NCI-H2196 treated with DMSO at 0.1 percent for 48 hours (cell line): ENCODE measurements at regions not wholly inside any gene's neighbourhood (a gene's known extent, or its start where the extent isn't known, plus 50 kb on each side); places are given as distances from the start of the nearest gene placed in this dataset.
"Not testable (repeated sequence)": the region's sequence is repeated elsewhere in the genome, so short reads cannot be mapped to it uniquely, and the experiment has no call there.

ENCODE experiments used
- DNase-seq: peaks from one replicate; lab custom pipeline; 2025; ENCODE audit not compliant: unreplicated experiment; lab: John Stamatoyannopoulos, UW

DNA sequence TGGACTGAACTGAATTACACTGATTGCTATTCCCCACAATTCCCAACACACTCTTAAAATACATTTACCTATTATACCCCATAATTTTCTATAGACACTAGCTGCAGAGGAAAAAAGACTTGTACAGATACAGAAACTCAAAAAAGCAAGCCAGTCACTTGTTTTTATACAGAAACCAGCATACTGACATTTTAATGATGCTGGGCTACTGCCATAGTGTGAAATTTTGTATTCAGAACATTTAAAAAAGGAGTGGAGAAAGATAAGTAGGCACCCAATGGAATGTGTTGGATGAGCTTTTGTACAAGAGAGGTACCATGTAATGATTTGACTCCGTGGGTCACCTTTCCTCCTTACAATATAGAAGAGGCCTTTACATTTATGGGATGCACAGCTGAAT is 740.1 kb downstream of the PLCL1 start:
- DNase-seq = no peak

DNA sequence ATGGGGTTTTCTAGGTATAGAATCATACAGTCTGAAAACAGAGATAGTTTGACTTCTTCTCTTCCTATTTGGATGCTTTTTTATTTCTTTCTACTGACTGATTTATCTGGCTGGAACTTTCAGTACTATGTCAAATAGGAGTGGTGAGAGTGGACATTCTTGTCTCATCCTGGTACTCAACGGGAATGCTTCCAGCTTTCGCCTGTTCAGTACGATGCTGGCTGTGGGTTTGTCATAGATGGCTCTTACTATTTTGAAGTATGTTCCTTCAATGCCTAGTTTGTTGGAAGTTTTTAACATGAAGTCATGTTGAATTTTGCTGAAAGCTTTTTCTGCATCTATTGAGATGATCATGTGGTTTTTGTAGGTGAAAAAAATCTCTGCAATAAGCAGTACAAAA is 730.4 kb downstream of the PLCL1 start:
- DNase-seq = no peak

DNA sequence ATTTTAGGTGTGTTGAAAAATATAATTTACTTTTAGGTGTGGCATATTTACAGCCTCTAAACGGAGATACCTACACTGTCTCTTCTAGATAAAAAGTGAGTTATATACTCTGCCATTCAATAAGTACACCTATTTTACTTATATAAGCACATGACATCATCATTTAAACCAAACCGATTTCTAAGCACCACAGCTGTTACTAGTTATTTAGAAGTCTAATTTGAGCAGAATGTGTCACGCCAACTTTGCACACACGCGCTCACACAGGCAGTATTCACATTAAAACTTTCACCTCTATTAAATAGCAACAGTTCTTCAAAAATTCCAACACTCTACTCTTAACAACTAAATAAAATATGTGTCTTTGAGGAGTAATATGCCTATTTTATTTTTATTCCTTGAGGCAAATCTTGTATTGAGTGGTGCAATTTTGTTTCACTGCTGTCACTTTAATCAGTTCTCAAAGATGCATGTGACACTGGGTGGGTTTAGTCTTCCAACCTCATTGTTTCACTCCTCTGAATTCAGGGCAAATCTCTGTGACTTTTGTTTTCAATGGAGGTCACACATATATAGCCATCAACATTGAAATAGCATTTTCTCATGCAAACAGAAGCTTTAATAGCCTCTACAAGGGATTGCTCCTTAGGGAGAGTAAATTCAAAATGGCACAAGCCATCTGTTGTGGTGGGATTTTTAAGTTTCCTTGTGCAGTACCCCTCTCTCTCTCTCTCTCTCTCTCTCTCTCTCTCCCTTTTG is 721.0 kb downstream of the PLCL1 start:
- DNase-seq = no peak

DNA sequence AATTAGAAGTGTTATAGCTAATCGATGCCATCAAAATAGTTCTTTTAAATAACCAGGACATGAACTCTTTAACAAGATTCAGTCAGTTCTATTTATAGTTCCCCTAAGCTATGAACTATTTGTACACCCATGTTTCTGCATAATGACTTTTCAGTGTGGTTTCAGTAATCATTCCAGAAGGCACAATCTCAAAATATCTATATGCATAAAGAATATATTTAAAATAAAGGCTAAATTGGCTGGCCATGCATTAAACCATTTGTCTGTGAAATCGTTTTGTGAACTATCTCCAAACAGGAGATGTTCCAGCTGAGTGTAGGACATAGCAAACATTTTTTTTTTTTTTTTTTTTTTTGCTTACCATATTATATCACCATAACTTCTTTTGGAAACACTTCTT is 719.3 kb downstream of the PLCL1 start:
- no peak for DNase-seq

DNA sequence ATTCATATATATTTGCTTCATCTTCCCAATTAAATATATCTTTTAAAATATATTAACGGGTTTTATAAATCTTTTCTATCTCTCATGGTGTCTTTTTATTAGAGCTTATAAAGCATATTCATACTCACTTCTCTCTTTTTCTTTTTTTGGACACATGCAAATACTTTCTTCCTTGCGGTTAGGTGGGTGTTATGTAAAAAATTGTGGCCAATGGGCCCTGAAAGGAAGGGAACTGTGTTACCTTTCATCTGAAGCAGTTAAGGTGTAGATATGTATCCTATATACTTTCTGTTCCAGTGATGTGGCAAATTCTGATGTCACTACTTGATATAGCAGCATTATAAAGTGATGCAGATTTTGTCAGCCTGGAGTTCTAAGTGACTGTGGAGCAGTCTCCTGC is 714.5 kb downstream of the PLCL1 start:
- no peak for DNase-seq

DNA sequence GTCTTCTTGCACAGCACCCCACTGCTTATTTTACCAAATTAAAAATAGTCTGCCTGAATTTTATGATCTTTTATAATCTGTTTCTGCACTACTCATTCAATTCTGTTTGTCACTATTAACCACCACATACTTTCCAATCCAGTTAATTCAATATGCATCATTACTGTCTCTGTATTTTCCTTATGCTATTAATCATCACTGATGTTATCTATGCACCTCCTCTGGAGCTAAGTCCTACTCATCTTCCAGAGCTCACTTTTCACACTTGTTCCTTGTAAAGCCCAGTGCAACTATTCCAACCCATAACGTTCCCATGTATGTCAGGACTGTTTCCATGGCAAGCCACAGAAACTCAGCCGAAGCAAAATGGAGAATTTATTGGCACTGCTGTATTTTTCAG is 713.6 kb downstream of the PLCL1 start:
- DNase-seq = no peak

DNA sequence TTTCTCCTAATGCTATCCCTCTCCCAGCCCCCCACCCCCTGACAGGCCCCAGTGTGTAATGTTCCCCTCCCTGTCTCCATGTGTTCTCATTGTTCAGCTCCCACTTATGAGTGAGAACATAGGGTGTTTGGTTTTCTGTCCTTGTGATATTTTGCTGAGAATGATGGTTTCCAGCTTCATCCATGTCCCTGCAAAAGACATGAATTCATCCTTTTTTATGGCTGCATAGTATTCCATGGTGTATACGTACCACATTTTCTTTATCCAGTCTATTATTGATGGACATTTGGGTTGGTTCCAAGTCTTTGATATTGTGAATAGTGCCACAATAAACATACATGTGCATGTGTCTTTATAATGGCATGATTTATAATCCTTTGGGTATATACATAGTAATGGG is 704.2 kb downstream of the PLCL1 start:
- DNase-seq = not testable (repeated sequence)

DNA sequence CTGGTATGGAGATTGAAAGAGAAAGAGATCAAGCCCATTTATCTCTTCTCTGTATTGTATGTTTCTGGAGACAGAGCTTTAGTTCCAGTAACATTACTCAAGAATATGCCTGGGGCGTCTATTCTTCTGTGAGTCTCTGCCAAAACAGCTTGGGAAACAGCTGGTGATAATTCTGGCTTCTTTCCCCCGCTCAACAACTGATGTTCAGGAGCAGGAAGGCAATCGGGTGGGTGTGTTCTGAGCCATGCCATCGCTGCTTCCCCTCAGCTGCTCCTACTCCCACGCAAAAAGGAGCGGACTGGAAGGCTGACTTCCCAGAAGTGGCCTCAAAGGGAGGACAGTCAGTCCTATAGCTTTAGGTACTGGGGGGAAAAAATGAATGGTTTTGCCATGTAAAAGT is 695.1 kb downstream of the PLCL1 start:
- DNase-seq = no peak

DNA sequence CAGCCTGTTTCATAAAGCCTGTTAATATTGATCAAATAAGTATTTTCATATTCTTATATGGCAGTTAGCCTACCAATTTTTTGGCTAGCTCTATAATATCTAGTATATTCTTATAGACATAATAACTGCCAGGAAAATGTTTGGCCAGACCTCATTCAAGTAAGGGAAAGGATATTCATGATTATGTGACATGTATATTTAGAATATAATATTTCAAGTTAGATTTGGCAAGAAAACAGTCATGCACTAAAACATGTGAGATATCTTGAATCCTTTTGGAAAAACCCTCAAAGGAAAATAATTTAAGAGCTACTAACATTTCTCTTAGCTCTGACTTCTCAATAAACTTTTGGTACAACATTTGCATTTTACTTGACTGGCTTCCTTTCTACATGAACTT is 694.1 kb downstream of the PLCL1 start:
- no peak for DNase-seq

DNA sequence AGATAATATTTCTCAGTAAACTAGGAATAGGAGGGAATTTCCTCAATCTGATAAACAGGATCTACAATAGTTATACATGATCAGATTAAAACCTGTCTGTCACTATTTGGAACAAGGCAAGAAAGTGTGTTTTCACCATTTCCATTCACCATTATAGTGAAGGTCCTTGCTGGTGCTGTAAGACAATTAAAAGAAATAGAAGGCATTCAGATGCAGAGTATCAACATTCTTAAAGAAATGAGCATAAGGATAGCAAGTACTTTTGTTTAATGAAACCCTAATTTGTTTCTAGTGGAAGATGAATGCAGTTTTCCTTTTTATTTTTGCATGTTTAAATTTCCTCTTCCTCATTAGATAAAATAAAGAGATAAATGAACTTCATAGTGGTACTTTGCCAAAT is 693.7 kb downstream of the PLCL1 start:
- DNase-seq = no peak

DNA sequence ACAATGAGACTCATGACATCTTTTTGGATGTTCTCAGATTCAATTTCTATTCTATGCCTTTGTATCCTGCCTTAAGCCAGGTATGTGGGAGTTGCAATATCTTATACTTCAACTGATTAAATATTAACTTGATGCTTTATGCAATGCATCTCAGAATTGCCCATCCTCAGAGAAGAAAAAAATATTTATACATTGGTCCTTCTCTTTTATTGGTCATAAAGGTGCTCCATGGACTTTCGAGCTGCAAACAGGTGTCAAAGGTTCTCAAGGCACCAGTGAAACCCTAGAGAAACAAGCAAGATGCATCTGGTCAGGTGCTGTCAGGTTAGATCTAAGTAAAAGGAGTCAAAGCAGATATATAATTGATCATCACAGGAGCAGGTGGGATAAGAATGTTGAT is 690.5 kb downstream of the PLCL1 start:
- DNase-seq = no peak

DNA sequence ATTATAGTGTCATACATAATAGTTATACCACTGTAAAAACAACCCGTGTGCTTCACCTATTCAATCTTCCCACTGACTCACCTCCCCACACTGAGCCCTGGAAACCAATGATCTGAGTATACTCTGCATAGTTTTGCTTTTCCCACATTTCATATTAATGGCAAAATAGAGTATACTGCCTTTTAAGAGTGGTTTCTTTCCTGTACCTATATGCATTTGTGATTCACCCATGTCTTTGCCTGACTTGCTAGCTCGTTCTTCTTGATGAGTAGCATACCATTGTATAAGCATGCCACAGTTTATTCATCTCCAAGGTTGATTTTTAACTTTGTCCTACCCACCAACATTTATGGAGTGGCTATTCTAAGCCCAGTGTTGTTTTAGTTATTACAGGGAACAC is 686.4 kb downstream of the PLCL1 start:
- DNase-seq = no peak

DNA sequence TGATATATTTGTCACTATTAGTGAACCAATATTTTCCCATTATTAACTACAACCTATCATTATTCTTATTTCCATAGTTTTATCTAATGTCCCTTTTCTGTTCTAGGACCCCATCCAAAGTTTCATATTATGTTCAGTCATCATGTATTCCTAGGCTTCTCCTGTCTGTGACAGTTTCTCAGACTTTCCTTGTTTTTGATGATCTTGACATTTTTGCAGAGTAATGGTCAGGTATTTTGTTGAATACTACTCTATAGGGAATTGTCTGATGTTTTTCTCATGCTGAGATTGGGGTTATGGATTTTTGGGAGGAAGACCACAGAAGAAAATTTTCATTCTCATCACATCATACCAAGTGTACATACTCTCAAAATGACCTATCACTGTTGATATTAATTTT is 684.6 kb downstream of the PLCL1 start:
- DNase-seq = no peak

DNA sequence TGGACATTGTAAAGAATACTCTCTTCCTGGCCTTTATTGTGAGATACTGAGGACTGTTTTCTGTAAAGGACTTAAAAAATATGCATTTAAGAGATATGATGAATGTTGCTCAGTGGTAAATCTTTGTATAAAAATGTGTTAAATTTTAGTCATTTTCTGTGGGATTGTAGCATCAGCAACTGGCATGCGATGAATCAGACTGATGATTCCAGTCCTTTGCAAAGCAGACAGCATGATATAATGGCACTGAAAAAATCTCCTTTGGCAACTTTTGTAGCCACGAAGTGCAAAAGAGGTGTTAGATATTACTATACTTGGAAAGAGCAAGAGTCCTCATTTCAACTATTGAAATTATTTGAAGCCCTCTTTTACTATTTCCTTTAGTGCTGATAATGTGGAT is 678.7 kb downstream of the PLCL1 start:
- DNase-seq = no peak

DNA sequence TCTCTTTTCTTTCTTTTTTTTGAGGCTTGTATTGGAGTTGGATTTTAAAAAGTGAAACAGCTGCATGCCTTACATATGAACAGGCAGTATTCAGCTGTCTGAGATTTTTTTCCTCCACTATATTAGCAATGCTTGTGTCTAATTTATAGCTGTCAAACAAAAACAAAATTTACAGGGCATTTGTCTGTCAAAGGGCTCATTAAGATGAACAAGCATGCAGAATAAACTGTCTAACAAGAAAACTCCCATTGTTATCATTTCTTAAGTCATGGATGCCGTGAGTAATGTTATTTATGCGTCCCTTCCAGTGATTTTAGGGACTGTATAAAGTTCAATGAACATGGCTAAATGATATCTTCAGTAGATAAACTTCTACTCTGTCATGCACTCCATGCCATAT is 674.7 kb downstream of the PLCL1 start:
- no peak for DNase-seq

DNA sequence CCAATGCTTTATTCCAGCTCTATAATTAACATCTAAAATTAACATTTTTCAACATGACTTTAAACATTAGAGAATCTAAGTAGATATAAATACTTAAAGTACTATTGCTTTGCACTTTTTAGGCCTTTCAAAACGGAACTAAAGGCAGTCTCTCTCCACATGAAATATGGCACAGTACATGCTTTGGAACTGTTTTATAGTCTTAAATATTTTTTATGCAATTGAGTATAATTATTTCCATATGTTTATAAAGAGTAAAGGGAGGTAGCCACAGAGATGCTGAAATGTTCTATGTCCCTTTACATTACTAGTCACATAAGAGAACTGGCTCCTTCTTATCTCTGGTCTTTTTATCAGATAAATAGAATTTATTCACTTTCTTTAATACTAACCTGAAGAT is 674.0 kb downstream of the PLCL1 start:
- no peak for DNase-seq

DNA sequence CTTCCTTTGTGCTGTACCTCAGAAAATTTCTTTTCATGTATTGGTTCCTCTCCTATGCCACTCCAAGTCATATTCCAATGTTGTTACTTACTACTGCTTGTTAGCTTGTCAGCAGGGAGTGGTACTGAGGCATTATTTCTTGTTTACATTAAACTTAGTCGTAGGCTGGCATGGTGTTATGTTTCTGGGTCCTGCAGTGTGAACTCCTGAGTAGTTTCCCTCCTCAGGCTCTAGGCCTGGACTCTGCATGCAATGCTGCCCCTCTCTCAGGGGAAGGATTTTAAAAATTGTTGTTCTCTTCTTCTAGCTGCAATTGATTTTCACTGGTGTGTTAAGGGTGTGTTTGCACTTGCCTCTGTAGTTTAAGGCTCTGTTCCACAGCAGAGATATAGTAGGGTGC is 671.6 kb downstream of the PLCL1 start:
- DNase-seq = no peak

DNA sequence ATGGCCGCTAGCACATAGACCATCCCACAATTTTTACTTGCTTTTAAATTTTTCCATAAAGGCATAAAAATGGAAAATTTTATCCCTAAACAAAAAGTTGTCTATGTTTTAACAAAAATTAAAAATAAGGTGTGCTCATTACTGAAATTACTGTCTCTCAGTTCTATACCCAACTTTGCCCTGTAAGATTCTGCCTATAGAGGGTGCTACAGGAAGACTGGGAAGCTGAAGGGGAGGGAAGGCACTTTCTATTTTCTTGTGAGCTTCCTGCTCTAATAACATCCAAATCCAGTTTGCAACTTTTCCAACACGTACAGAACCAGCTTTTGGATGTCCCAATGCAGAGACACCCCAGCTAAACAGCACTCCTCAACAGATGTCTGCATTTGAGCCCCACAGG is 666.9 kb downstream of the PLCL1 start:
- DNase-seq = no peak

DNA sequence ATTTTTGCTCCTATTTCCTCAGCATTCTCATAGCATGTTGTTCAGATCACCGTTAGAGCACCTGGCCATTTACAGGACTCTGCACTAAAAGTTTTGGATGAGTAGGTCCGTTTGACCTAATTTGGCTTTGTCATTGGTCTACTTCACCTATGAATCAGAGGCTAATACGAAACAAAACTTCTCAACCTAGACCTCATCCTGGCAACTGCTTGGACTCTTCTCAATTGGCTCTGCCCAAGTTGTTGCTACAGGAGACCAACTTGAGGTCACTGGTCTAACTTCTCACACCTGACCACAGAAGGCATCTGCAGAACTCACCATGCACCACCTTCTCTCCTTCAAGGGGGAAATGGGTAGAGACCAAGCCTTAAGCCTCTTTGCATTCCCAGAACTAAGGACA is 663.7 kb downstream of the PLCL1 start:
- DNase-seq = no peak

DNA sequence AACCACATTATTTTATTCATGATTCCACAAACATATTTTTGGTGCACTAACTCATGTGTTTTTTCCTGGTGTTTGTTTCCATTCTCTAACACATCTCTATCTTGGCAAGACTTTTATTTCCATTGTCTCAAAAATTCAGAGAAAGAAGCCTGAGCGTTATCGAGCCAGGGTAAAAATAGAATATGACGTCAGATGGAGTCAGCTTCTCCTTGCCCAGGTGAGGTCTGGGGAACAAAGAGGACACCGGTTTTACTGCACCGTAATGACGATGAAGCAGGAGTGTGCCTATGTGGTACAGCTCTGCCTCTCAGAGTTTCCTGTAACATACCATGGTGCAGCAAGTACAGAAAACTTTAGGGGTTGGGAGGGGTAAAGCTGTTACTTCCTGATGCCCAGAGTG is 661.6 kb downstream of the PLCL1 start:
- no peak for DNase-seq

DNA sequence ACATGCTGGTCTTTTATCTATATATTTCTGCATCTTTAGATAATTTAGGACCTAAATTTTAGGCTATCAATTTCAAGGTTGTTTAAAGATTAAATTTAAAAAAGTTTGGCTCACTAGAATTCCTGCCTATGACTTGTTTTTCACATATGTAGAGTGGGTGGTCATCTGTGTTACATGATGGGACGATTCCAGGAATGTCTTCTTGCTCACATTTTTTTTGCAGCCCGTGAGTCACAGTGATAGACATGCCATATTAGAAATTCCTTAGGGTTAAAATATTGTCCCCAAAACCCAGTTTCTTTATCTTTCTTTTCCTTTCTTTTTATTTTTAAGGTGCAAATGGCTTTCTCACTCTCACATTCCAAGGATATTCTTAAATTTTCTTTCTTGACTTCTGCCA is 652.0 kb downstream of the PLCL1 start:
- DNase-seq = no peak

DNA sequence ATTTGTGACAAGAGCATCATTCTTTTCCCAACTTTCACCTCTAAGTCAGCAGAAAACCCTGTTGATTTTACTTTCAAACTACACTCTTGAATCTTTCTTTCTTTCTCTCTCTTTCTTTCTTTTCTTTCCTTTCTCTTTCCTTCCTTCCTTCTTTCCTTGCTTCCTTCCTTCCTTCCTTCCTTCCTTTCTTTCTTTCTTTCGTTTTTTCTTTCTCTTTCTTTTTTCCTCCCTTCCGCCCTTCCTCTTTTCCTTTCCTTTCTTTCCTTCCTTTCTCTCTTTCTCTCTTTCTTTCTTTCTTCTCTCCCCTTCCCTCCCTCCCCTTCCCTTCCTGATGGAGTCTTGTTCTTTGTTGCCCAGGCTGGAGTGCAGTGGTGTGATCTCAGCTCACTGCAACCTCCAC is 649.5 kb downstream of the PLCL1 start:
- no peak for DNase-seq

DNA sequence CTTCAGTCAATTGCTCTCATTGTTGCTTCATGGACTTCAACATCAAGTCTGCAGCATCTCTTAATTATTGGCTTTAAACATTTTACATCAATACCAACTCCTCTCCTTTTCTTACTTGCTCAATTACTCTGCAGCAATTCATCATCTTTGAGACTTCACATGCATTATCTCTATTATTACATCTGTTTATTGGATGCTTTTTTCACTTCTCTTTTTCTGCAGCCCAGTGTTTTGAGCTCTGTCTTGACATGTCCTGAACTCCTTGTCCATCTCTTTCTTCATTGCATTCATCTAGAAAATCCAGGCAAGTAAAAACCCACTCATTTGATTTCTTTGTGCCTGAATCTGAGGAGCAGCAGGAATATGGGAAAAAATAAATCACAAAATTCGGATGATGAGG is 647.9 kb downstream of the PLCL1 start:
- DNase-seq = no peak

DNA sequence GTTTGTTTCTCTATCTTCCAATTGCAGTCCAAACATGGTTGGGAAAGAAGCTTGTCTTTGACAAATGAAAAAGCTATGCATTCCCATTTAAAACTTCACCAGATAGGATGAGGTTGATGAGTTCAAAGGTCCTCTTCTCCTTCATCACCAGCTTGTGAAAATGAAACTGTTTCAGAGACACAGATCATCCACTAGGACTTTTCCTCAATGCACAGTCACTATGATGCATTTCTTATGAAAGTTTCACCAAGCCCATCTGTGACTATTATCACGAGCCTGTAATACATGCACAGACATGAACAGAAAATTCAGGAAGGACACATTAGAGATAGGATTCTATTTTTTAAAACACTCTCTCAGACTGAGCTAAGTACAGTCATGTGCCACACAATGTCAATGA is 644.4 kb downstream of the PLCL1 start:
- DNase-seq = no peak
